ENCODE measurements at regions not wholly inside any gene's neighbourhood (a gene's known extent, or its start where the extent isn't known, plus 50 kb on each side); places are given as distances from the start of the nearest gene placed in this dataset.

- no peak for DNase-seq (ENCODE audit: low read depth)
- H3K4me3 ChIP-seq (ENCODE audit: control insufficient read depth, low read depth, low read length), result no peak overlapping the region
- TF ChIP-seq CTCF (IDR thresholded peaks at IDR 0.05; ENCODE audit: control insufficient read depth, insufficient read depth, low read depth, low read length, missing control alignments), result no peak
These were observed 413.0 kb upstream of the TBL1XR1 start for GRCh38 chr3:177610262-177610661.

DNA sequence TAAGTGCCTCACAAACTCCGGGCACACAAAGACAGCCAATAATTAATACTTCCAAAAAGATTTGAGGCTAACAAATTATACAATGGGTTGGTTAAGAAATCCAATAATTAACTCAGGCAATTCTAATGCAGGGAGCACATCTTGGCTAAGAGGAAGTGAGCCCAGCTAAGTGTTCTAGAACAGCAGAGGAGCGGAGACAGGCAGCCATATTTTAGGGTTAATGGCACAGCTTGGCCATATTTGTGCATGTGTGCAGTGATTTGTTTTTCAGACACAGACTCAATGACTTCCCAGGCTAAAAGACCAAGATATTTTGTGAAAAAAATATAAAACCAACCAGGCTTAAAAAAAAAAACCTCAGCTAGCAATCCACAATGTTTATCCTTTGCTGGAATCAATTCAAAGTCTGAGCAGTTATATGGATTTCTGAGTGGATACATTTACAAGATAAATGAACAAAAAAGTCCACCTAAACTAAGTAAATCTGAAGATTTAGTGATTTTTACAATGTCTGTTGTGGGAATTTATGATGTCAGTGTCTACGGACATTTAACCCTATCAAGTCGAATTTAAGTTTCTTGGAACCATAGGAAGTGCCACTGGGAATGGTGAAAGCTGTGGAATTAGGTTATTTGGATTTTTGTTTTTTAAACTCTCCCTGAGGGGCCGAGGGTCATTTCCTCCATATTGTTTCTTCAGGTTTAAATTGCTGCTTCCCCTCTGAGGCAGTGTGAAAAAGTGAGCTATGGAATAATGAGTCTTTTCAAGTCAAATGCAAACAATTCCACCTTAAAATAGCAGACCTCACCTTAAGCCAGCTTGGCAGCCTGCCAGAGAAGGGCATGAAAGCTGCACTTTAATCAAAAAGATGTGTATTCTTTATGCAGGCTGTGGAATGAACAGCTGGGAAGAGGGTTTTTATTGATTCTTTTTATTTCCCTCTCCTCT lies 413.7 kb upstream of the TBL1XR1 start:
- DNase-seq (ENCODE audit: low read depth), result no peak

DNA sequence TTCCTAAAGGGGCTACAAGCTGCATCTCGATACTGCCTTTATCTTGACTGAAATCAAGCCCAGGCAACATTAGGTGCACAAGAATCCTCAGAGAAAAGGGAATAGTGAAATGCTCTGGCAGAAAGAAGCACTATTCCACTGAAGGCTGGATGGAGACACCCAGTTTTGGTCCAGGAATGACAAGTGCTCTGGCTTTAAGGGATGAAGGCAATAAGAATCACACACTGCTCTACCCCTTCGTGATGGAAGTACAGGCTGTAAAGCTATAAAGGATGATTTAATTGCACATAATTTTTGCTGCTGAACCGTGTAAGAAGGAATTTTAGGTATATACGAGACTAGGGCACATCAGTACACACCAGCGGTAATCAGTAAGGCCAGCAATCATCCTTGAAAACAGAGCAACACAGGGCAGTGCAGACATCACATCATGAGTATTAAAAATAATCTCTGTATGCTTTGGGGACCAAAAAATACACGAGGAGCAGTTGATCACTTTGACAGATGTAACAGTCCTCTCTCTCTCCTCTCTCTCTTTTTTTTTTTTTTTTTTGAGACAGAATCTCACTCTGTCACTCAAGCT lies 414.6 kb upstream of the TBL1XR1 start:
- DNase-seq (ENCODE audit: low read depth), result no peak
- H3K4me3 ChIP-seq (ENCODE audit: control insufficient read depth, low read depth, low read length), result no peak overlapping the region
- no peak for TF ChIP-seq CTCF (IDR thresholded peaks at IDR 0.05; ENCODE audit: control insufficient read depth, insufficient read depth, low read depth, low read length, missing control alignments)

More for the DNA sequence above, 413.7 kb upstream of the TBL1XR1 start:
- H3K4me3 ChIP-seq (ENCODE audit: control insufficient read depth, low read depth, low read length), result no peak overlapping the region
- TF ChIP-seq CTCF (IDR thresholded peaks at IDR 0.05; ENCODE audit: control insufficient read depth, insufficient read depth, low read depth, low read length, missing control alignments), result no peak

GRCh38 chr3:177613901-177614300 lies 416.6 kb upstream of the TBL1XR1 start:
- no peak overlapping the region for H3K4me3 ChIP-seq (ENCODE audit: control insufficient read depth, low read depth, low read length)
- DNase-seq (ENCODE audit: low read depth), result no peak
- TF ChIP-seq CTCF (IDR thresholded peaks at IDR 0.05; ENCODE audit: control insufficient read depth, insufficient read depth, low read depth, low read length, missing control alignments), result no peak

DNA sequence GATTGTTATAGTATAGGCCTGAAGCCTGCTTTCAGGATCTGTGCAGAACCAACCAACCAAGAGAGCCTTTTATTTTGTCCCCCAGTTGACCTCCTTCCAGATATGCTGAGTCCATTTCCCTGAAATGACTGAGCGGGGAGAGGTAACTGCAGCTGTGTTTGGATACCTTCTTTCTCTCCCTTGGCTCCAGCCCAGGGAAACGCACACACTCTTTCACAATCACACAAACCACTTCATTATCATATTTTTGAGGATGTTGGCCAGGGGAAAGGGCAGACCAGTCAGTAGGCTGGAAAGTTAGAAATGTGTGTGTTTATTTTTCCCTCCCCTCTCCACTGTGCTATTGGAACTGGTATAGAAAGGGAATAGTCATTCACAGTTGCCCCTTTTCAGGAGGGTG lies 417.7 kb upstream of the TBL1XR1 start:
- H3K4me3 ChIP-seq (ENCODE audit: control insufficient read depth, low read depth, low read length), result no peak overlapping the region
- DNase-seq (ENCODE audit: low read depth), result peak; percentile 61
- no peak for TF ChIP-seq CTCF (IDR thresholded peaks at IDR 0.05; ENCODE audit: control insufficient read depth, insufficient read depth, low read depth, low read length, missing control alignments)

- no peak for DNase-seq (ENCODE audit: low read depth)
- TF ChIP-seq CTCF (IDR thresholded peaks at IDR 0.05; ENCODE audit: control insufficient read depth, insufficient read depth, low read depth, low read length, missing control alignments), result no peak
These were observed 421.8 kb upstream of the TBL1XR1 start for GRCh38 chr3:177618873-177619733.

More at GRCh38 chr3:177618873-177619733, 421.8 kb upstream of the TBL1XR1 start:
- H3K4me3 ChIP-seq (ENCODE audit: control insufficient read depth, low read depth, low read length), result no peak overlapping the region
